ENCODE measurements at regions not wholly inside any gene's neighbourhood (a gene's known extent, or its start where the extent isn't known, plus 50 kb on each side); places are given as distances from the start of the nearest gene placed in this dataset.
"Not testable (repeated sequence)": the region's sequence is repeated elsewhere in the genome, so short reads cannot be mapped to it uniquely, and the experiment has no call there.

GRCh38 chr9:33740958-33741357, 54.4 kb upstream of the PRSS3 start:
- DNase-seq = not testable (repeated sequence)

- no peak for DNase-seq
Measured at GRCh38 chr9:33742051-33742450, 53.3 kb upstream of the PRSS3 start.

- no peak for DNase-seq
Measured at GRCh38 chr9:33742519-33742918, 52.8 kb upstream of the PRSS3 start.
